SK-N-SH (cell line): ENCODE measurements at regions not wholly inside any gene's neighbourhood (a gene's known extent, or its start where the extent isn't known, plus 50 kb on each side); places are given as distances from the start of the nearest gene placed in this dataset.
"Not testable (repeated sequence)": the region's sequence is repeated elsewhere in the genome, so short reads cannot be mapped to it uniquely, and the experiment has no call there.

Experiments
- CHD2 ChIP-seq: fragments of 150-350 bp; IDR thresholded peaks from 2 replicates; pipeline ENCODE4 v1.6.1; 2018; ENCODE audit warnings: low read length; ENCODE audit not compliant: partially characterized antibody
- EP300 ChIP-seq, 2 experiments: IDR thresholded peaks; 2 replicates each; pipeline versions ENCODE4 v1.4.0 to v1.6.1; 2012; ENCODE audit warnings: borderline replicate concordance in 1 of 2, low read depth in 1 of 2, low read length in 1 of 2
- EZH2phosphoT487 ChIP-seq: fragments of 200-600 bp; sonication (generic); IDR thresholded peaks from 2 replicates; pipeline ENCODE4 v1.6.1; 2017; ENCODE audit warnings: low read depth, mixed run types, mild to moderate bottlenecking, antibody characterized with exemption, moderate library complexity, borderline replicate concordance
- FOSL2 ChIP-seq: IDR thresholded peaks from 2 replicates; pipeline ENCODE4 v1.4.0; 2012; ENCODE audit warnings: low read depth, mild to moderate bottlenecking, moderate library complexity, borderline replicate concordance
- FOXJ3 ChIP-seq: sonication (generic); formaldehyde crosslinking; IDR thresholded peaks from 2 replicates; pipeline ENCODE4 v1.5.1; 2020; ENCODE audit warnings: mild to moderate bottlenecking, missing genetic modification reagents
- MXI1 ChIP-seq: IDR thresholded peaks from 2 replicates; pipeline ENCODE4 v1.6.1; 2012; ENCODE audit warnings: mild to moderate bottlenecking, low read depth, low read length, improper control_type of control experiment
- POLR2AphosphoS5 ChIP-seq: IDR thresholded peaks from 2 replicates; pipeline ENCODE4 v1.6.1; 2012; ENCODE audit warnings: low read depth, low read length
- RAD21 ChIP-seq: IDR thresholded peaks from 2 replicates; pipeline ENCODE4 v1.6.1; 2012; ENCODE audit warnings: mild to moderate bottlenecking, low read length
- SIN3A ChIP-seq: IDR thresholded peaks from 2 replicates; pipeline ENCODE4 v1.6.1; 2012; ENCODE audit warnings: low read depth, mild to moderate bottlenecking, low read length, moderate library complexity, borderline replicate concordance
- TCF12 ChIP-seq: IDR thresholded peaks from 2 replicates; pipeline ENCODE4 v1.4.0; 2012
- TEAD4 ChIP-seq: IDR thresholded peaks from 2 replicates; pipeline ENCODE4 v1.4.0; 2012; ENCODE audit warnings: mild to moderate bottlenecking, borderline replicate concordance; ENCODE audit not compliant: insufficient read depth
- TF ChIP-seq, protein P1 (sequence below): fragments of 200-600 bp; sonication (generic); IDR thresholded peaks from 2 replicates; pipeline ENCODE4 v1.6.1; 2017; ENCODE audit warnings: antibody characterized with exemption, mild to moderate bottlenecking, moderate library complexity
- TF ChIP-seq, protein P2 (sequence below): IDR thresholded peaks from 2 replicates; pipeline ENCODE4 v1.4.0; 2012; ENCODE audit warnings: low read depth
- TF ChIP-seq, protein P3 (sequence below): IDR thresholded peaks from 2 replicates; pipeline ENCODE4 v1.6.1; 2012; ENCODE audit warnings: mild to moderate bottlenecking, low read depth, low read length, moderate library complexity

DNA sequence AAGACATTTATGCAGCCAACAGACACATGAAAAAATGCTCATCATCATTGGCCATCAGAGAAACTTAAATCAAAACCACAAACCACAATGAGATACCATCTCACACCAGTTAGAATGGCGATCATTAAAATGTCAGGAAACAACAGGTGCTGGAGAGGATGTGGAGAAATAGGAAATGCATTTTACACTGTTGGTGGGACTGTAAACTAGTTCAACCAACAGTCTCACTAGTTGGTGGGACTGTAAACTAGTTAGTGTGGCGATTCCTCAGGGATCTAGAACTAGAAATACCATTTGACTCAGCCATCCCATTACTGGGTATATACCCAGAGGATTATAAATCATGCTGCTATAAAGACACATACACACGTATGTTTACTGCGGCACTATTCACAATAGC is 518.8 kb downstream of the MMUT start:
- not testable (repeated sequence) for TF ChIP-seq MXI1; FOSL2; SIN3A; TCF12; TEAD4; POLR2AphosphoS5; CHD2; EP300 (IDR thresholded peaks at IDR 0.05; ENCODE audit: borderline replicate concordance in 1 of 2, low read depth in 1 of 2, low read length in 1 of 2); RAD21; EZH2phosphoT487; FOXJ3 (CRISPR knock-in tag)
- TF ChIP-seq, protein P1, sequence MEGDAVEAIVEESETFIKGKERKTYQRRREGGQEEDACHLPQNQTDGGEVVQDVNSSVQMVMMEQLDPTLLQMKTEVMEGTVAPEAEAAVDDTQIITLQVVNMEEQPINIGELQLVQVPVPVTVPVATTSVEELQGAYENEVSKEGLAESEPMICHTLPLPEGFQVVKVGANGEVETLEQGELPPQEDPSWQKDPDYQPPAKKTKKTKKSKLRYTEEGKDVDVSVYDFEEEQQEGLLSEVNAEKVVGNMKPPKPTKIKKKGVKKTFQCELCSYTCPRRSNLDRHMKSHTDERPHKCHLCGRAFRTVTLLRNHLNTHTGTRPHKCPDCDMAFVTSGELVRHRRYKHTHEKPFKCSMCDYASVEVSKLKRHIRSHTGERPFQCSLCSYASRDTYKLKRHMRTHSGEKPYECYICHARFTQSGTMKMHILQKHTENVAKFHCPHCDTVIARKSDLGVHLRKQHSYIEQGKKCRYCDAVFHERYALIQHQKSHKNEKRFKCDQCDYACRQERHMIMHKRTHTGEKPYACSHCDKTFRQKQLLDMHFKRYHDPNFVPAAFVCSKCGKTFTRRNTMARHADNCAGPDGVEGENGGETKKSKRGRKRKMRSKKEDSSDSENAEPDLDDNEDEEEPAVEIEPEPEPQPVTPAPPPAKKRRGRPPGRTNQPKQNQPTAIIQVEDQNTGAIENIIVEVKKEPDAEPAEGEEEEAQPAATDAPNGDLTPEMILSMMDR = not testable (repeated sequence)
- TF ChIP-seq, protein P2, sequence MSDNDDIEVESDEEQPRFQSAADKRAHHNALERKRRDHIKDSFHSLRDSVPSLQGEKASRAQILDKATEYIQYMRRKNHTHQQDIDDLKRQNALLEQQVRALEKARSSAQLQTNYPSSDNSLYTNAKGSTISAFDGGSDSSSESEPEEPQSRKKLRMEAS = not testable (repeated sequence)
- TF ChIP-seq, protein P3, sequence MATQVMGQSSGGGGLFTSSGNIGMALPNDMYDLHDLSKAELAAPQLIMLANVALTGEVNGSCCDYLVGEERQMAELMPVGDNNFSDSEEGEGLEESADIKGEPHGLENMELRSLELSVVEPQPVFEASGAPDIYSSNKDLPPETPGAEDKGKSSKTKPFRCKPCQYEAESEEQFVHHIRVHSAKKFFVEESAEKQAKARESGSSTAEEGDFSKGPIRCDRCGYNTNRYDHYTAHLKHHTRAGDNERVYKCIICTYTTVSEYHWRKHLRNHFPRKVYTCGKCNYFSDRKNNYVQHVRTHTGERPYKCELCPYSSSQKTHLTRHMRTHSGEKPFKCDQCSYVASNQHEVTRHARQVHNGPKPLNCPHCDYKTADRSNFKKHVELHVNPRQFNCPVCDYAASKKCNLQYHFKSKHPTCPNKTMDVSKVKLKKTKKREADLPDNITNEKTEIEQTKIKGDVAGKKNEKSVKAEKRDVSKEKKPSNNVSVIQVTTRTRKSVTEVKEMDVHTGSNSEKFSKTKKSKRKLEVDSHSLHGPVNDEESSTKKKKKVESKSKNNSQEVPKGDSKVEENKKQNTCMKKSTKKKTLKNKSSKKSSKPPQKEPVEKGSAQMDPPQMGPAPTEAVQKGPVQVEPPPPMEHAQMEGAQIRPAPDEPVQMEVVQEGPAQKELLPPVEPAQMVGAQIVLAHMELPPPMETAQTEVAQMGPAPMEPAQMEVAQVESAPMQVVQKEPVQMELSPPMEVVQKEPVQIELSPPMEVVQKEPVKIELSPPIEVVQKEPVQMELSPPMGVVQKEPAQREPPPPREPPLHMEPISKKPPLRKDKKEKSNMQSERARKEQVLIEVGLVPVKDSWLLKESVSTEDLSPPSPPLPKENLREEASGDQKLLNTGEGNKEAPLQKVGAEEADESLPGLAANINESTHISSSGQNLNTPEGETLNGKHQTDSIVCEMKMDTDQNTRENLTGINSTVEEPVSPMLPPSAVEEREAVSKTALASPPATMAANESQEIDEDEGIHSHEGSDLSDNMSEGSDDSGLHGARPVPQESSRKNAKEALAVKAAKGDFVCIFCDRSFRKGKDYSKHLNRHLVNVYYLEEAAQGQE = not testable (repeated sequence)
